NCI-H774 (cell line): ENCODE measurements at regions not wholly inside any gene's neighbourhood (a gene's known extent, or its start where the extent isn't known, plus 50 kb on each side); places are given as distances from the start of the nearest gene placed in this dataset.

Experiments
- DNase-seq: peaks from one replicate; lab custom pipeline; 2025; lab: John Stamatoyannopoulos, UW

DNA sequence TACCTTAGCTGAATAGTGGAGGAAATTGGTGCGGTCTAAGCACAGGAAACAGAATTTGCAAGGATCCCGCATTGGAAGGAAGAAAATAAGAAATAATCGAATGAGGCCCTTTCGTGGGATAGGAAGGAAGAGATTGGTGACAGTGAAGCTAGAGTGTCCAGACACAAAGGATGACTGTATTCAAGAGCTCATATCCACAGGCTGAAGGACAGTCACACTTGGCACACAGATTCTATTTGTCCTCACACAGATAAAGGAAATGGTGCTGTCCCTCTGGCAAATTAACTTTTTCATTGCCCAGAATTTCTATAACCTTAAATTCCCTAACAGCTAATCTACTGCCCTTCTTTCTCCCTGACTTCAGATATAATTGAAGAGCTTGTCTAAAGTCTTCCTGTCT lies 2188.9 kb upstream of the TENM3 start:
- no peak for DNase-seq

DNA sequence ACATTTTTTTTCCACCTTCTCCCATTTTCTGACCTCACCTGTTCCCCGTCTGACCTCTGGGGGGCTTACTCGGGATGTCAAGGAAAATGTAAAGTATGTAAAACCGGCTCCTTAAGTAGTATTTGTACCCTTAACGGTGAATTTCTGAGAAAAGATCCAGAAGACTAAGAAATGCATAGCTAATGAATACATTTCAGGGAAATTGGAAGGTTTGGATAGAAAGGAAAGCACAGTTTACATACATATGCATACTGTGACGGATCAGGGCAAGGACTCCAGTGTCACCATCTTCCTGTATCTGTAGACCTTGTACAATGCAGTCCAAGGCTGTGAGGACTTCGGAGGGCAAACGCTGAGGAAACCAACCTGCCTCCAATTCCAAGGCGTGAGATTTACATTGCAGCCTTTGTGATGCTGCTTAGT lies 2185.9 kb upstream of the TENM3 start:
- DNase-seq, result no peak

DNA sequence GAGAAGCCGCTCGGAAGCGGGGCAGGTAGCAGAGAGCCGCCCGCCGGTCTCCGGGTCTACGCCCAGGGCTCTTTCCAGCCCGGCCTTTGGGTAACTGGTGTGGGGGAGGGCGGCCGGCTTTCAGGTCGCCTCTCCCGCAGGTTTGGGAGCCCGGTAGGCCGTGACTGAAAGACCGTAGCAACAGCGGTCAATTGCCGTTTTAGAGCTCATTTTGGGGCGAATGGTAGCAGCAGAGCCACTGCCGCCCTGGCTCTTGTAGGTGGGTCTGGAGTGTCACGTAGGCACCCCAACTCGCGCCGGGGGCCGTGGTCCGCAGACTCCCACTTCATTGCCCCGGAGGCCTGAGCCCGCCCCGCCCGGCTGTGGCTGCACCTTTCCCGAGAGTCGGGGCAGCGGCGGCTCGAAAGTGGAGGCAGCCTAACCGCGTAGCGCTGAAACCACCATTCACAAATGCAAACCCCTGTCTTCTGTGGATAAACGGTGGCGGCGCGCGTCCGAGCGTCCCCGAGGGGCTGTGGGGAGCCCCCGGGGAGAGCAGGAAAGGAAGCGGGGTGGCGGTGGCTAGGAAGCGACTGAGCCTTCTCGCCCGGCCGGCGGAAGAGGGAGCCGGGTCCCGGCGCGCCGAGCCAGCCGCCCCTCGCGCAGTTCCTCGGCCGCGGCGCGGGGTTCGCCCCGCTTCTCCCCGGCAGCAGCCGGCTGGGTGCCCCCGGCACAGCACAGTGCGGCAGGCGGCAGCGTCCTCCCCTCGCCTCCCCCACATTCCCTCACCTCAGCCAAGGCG lies 2185.1 kb upstream of the TENM3 start:
- peak; percentile 25 for DNase-seq

DNA sequence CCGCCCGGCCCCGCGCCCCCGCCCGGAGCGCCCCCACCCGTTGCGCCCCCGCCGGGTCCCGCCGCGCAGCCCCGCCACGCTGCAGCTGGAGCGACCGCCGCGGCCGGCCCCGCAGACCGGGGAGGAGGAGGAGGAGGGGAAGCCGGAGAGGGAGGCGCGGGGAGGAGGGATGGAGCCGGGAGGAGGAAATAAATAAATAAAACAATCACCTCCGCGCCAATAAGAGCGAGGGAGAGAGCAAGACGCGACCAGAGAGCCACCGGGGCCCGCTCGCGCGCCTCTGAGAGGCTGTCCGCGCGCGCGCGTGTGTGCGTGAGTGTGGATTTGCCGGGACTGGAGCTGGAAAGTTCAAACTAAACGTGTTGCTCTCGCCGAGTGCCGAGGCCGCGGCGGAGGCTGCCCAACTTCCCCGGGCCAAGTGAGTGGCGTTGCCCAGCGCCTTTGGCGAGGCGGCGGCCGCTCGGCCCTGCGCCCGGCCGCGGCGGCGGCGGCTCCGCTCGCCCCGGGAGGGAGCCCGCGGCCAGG lies 2184.4 kb upstream of the TENM3 start:
- DNase-seq, result peak; percentile 50

DNA sequence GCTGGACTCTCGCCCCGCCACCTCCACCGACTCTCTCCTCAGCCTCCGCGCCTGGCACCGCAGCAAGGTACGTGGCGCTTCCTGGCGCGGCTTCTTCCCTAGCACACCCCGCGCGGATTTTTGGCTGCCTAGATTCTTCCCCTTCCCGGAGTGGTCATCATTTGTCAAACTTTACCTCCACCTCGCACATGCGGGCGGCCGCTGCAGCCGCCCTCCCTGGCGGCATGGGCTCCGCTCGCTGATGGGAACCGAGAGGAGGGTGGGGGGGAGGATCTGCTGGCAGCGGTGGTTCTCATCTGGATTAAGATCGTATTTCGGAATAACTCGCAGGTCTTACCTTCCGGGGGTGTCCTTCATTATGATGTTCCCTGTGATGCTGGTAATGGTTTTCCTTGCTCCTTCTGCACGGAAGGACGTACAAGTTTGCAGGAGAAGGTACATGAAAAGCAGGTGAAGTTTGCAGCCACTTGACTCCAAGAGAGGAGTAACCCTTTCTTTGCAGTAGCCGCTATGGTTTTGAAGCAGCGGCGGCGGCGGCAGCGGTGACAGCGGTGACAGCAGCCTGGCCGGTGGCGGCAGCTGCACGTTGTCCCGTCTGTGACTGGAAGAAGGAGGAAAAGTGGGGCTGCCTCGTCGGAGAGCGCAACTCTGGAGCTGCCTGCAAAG lies 2183.9 kb upstream of the TENM3 start:
- no peak for DNase-seq

DNA sequence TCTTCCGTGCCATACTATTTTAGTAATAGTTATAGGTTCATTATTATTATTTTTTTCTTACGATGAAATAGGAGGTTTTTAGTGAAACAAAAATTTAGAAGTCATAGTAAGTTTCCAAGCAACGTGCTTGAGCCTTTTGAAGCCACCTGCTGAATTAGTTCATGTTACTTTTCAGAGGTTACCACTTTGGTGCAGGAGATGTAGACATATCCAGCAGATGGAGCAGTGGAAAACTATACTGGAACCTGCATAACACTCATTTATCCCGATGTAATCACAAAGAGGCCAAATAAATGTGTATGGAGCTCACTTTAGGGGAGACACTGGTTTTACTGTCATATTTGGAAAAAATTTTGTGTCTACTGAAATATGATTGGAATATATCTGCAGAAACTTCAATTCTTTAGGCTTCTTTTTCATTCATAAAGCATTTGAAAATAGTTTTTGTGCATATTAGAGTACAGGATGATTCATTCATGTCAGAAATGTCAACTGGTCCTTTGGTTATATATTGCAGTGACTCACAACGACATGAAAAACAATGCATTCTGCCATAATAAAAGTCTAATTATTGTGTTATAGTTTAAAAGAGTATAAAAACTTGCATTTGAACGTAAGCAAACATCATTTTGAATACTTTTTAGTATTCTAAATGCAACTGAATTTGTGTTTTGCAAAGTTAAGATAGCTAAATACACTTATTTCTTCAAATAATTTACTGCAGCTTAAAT lies 2182.9 kb upstream of the TENM3 start:
- DNase-seq, result no peak

DNA sequence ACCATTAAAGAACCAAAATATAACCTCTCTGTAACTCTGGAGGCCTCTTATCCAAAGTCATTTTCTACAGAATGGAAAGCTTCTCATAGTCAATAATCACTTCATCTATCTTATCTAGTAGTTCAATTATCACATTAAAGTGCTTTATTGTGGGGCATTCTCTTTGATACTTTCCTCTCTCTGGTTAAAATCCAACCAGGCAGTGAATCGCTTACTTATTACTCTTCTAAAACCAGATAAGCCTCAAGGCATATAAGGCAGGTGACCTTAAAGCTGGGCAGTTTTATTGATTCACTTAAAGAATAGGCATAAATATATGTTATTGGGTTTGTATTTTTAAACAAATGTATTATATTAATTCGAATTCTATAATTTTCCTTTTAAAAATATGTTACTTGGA lies 2162.1 kb upstream of the TENM3 start:
- no peak for DNase-seq

DNA sequence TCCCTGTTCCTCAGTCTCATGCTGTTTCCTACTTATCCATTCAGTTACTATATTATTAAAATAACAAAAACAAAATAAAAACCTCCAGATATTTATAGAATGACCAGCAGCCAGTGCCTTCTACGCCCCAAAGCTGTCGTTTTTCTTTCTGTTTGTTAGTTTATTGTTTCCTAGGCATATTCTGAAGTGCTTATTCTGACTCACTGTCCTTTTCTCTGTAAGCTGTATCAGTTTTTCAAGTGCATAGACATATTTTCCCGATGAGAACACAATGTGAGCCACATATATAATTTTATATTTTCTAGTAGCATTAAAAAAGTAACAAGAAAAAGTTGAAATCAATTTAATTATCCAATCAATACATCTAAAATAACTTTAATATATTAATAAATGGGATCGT lies 2158.6 kb upstream of the TENM3 start:
- DNase-seq, result peak; percentile 9

DNA sequence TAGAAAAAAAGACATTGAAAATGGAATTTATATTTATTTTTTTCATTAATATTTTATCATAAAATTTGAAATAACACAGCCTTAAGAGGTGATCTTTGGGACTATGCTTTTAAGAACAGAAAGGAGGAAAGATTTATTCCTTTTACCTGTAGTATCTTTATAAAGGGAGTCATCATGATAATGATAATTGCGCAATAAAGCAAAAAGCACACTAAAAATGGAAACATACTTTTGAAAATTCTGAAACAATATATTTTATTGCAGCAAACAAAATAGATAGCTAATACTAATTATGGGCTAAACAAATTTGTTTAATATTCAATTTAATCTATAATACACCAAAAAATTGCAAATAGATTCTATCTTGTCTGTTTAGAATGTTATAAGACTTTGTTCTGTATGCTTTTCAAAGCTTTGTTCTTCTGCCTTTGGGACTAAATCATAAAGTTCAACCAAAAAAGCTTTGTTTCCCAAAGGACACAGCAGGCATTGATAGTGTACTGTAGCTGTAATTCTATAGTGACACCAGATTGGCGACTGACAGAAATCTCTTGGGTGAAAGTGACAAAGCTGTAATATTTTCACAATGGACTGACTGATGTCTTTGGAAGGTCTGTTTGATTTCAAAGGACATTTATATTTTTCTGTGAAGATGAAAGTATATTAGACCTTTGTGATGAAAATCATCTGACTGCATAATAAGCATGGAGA lies 2156.6 kb upstream of the TENM3 start:
- no peak for DNase-seq

DNA sequence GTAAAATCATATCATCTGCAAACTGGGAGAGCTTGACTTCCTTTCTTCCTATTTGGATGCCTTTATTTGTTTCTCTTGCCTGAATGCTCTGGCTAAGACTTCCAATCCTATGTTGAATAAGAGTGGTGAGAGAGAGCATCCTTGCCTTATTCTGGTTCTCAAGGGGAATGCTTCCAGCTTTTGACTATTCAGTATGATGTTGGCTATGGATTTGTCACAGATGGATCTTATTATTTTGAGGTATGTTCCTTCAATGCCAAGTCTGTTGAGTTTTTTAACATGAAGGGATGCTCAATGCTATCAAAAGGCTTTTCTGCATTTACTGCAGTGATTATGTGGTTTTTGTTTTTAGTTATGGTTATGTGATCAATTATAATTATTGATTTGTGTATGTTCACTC lies 2144.6 kb upstream of the TENM3 start:
- DNase-seq, result no peak

DNA sequence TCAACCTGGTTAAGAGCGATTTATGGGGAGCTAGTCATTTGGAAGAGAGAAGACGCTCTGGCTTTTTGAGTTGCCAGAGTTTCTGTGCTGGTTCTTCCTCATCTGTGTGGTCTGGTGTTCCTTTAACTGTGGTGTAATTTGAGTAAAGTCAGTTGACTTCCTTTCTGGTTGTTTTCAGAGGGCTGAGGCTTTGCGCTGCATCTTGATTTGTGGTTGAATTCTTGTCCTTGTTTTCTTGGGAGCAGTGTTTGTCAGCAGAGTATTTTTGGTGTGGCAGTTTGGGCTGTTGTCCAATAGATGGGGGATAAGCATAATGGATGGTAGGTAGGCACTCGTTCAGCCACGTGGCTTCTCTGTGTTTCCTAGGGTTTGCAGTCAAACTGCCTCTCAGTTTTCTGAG lies 2143.2 kb upstream of the TENM3 start:
- no peak for DNase-seq

DNA sequence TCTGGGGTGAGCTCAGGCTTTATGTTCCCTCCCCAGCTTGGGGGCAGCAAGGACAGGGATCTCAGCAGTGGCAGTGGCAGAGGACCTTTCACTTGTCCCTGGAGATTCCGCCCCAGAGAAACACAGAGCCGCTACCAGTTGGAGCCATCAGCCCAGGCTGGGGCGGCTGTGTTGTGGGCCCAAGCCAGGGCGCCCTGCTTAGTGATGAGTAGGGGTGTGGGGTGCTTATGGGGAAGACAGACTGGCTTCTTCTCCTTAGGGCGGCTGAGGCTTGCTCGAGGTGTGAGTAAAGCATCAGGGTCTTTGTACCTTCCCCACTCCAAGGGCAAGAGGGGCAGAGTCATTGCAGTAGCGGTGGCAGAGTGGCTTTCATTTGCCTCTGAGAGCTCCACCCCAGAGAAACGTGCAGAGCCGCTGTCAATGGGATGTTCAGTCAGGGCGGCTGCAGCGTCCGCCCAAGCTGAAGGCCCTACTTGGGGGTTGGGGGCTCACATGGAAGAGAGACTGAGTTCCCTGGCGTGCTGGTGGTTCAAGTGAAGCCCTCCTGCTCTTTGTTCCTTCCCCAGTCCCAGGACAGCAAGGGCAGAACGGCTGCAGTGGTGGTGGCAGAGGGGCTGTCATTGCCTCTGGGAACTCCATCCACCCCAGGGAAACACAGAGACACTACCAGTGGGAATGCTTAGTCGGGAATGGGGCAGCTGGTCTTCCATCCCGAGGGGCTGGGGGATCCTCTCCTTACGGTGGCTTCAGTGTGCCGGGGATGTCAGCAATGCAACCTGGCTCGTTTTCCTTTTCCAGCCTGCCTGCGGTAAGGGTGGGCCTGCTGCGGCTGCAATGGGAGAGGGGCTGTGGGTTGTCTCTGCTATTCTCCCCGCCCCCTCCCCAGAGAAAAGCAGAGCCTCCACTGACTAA lies 2142.5 kb upstream of the TENM3 start:
- no peak for DNase-seq

DNA sequence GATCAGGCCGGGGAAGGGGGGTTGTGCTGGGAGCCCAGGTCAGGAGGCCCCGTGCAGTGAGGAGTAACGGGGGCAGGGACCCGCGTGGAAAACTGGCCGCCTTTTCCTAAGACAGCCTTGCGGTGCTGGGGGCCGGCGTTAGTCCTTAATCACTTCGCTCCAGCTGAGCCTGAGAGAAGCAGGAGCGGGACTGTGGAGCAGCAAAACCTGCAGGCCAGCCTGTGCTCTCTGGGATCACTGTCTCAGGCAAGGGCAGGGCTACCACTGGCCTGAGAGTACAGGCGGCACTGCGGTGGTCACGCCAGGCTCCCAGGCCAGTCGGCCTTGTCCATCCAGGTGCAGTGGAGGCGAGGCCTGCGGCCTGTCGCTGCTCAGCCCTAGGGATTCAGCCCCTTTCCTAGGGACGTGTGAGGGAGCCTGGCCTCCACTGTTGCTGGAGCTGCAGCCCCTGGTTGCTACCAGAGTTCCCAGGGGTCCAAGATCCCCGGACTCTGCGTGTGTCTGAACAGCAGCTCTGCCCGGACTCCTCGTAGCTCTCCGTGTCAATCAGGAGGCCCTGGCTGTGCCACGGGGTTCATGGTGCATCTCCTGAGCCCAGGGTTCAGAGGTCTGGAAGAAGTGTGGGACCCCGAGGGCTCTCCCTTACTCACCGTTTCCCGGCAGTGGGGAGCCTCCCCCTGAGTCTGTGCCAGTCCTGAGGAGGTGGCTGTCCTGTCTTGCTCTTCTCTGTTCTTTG lies 2141.7 kb upstream of the TENM3 start:
- DNase-seq, result no peak

DNA sequence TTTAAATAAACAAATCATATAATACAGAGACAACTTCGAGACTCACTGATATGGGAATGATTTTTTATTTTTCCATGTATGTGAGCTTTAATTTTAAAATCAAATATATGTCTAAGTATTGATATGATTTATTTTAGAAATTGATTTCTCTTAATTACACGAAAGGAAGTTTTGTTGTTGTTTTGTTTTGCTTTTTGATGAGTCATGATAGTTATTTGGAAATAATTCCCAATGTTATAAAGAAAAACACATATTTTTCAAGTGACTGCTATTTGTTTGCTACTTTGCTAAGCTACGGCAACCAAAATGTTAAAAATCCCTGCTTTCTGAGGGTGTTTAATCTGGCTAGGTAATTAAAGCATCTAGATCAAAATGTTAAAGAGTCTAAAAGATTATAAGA lies 2139.4 kb upstream of the TENM3 start:
- no peak for DNase-seq

DNA sequence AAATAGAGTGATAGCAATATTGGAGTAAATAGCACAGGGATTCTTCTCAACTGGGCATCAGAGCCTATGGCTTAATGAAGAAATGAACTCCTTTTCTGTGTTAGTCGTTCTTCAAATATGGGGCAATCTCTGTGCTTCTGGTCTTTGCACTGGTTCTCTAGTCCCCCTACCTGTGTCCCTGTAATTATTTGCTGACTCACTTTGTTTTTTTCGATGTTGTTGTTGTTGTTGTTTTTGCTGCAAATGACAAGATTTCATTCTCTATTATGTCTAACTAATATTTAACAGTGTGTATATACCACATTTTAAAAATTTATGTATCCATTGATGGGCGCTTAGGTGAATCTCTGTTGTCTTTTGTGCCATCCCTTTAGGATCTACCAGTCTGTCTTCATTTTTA lies 2137.8 kb upstream of the TENM3 start:
- no peak for DNase-seq

DNA sequence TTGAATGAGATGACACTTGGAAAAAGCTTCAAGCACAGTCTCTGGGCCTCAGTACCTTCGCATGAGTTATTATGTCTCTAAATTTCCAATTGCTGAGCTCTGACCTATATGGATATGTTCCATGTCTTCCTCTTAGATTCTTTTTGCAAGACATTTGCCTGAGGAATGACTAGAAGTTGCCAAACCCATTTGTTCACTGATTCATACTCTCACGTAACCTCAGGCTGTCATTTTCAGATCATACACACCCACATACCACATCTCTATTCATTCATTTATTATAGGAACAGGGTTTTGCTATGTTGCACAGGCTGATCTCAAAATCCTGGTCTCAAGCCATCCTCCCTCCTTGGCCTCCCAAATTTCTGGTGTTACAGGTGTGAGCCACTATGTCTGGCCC lies 2137.1 kb upstream of the TENM3 start:
- no peak for DNase-seq

DNA sequence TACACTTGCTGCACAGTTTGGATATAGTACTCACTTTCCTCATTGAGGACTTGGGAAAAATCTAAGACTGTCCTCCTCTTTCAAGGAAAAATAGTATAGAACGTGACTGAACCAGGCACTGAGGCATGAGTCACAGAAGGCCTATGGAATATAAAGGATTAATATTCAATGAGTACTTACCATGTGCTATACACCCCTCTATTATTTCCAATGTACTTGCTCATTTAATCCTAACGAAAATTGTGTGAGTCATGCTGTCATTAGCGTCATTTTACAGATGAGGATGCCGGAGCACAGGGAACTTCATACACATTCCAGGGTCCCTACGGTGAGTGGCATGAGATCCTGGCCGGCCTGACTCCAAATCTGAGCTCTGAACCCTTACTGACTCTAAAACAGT lies 2136.2 kb upstream of the TENM3 start:
- DNase-seq, result no peak

DNA sequence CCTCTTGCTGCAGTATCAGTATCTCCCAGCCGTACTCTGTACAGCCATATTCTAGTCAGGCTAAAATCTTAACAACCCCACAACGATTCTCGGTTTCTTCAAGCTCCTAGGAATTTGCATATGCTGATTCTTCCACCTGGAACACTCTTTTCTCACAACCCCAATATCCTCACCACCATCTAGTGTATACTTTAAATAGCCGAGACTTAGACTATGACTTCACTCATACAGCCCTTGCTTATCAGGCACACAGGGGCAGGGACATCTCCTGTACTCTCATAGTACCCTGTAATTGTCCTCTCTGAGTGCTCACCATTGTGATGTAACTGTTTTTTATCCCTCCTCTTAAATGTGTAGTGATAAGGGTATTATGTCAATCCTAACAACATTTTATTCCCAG lies 2126.4 kb upstream of the TENM3 start:
- DNase-seq, result no peak

DNA sequence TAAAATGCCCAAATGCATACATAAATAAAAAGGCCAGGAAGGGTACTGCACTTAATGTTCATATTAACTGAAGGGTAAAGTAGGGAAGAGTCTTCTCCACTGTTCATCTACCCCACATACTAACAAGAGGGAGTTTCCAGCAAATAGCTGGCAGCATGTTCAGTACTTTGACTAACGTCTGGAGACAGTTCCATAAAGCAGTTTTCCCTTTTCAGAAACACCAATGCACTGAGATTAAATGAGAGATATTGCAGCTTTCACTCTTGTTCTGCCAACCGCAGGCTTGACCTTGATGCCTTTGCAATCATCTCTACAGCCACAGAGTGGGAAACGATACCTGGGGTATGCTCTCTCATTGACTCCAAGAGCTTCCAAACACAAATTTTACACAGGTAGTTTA lies 2123.1 kb upstream of the TENM3 start:
- DNase-seq, result no peak

DNA sequence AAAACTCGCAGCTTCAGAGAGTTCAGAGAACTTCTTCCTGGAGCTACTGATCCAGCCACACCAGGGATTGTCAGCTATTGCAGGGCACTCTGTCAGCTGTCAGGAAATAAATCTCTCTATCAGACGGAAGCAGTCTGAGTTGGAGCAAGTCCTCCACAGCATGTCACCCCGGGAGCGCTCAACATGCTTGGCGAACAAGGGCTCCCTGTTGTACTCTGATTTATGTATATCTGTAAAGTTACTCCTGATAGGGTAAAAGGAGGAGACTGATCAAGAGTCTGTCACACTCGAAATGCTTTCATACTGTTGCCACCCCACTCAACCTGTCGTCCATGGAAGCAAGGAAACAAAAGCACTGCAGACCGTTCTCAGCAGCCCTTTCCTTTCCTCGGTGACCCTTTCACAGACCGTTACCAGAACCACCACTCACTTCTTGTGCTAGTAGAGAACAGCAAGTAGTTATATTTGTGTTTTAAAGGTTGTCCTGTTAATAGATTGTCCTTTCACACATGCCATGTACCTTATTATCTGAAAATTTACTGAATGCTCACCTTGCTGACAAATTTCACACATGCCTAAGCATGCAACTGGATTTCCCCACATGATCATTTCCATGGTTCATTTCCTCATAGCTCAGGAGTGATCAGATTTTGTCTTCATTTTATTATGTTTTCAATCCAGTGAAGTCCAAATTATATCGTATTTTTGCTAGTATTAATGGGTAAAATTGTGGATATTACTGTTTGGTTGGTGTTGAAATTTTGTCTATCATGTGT lies 2108.9 kb upstream of the TENM3 start:
- DNase-seq, result peak; percentile 2
